DOHH2 (cell line): ENCODE measurements at regions not wholly inside any gene's neighbourhood (a gene's known extent, or its start where the extent isn't known, plus 50 kb on each side); places are given as distances from the start of the nearest gene placed in this dataset.

Source experiments
- CTCF ChIP-seq: fragments of 200-600 bp; sonication (generic); IDR thresholded peaks from one replicate; pipeline ENCODE4 v1.5.1; 2014; ENCODE audit warnings: antibody characterized with exemption, mild to moderate bottlenecking, low read depth, low read length; ENCODE audit not compliant: poor library complexity, severe bottlenecking
- EZH2phosphoT487 ChIP-seq: fragments of 200-600 bp; sonication (generic); IDR thresholded peaks from 2 replicates; pipeline ENCODE4 v1.6.1; 2017; ENCODE audit warnings: borderline replicate concordance, mild to moderate bottlenecking, antibody characterized with exemption, low read length, moderate library complexity, mixed read lengths

GRCh38 chr5:86546044-86546443 is 71.7 kb upstream of the COX7C start:
- no peak for TF ChIP-seq CTCF
- TF ChIP-seq EZH2phosphoT487: no peak
